ENCODE measurements at regions not wholly inside any gene's neighbourhood (a gene's known extent, or its start where the extent isn't known, plus 50 kb on each side); places are given as distances from the start of the nearest gene placed in this dataset.

DNA sequence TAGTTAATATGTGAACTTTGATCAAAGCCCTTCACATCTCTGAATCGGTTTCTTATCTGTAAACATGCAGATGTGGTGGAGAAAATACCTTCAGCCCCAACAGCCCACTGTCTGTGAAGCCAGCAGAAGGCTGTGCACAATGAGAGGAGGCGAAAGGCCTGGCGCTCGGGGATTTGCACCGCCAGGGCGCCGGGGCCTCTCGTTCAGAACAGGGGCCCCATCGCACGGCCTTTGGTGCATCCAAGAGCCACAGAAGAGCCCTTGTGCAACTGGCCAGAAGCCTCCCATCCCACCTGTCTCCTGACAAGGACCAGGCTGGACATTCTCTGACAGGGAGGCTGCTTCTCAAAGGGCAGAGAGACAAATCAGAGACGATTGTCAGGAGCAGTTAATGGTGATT is 407.2 kb upstream of the MYT1L start:
- Histone ChIP-seq H3K4me2 (no peak overlapping the region), H3K4me1 (ENCODE audit: control insufficient read depth in 1 of 2, insufficient read depth in 2 of 2, low read depth in 1 of 2, low read length in 1 of 2) (peaks cover 0 to 32% of the 10 kb centered on the region in 2 experiments; a peak in 2 of 4 replicates), H4K20me1 (ENCODE audit: insufficient read depth) (no peaks in the 10 kb centered on the region), H3K4me3 (ENCODE audit: low read depth in 2 of 2, low read length in 1 of 2) (no peak overlapping the region), H3F3A (replicated peaks; ENCODE audit: insufficient read depth) (no peaks in the 10 kb centered on the region), H3K9ac (no peak overlapping the region), H3K27me3 (ENCODE audit: insufficient read depth) (no peaks in the 10 kb centered on the region), H3K9me3 (peaks cover 3% of the 10 kb centered on the region; the same call in 1 of the 2 replicates), H3K9me2 (no peaks in the 10 kb centered on the region), H2AFZ (ENCODE audit: low read depth) (no peak overlapping the region), H3K79me2 (ENCODE audit: insufficient read depth) (no peaks in the 10 kb centered on the region), H3K27ac (ENCODE audit: low read depth in 2 of 2, low read length in 1 of 2) (no peak overlapping the region), H3K36me3 (replicated peaks in 1 of 2; ENCODE audit: control insufficient read depth in 1 of 2, insufficient read depth in 2 of 2, low read length in 1 of 2) (no peaks in the 10 kb centered on the region)
- no peak for TF ChIP-seq FOSL2 (IDR thresholded peaks at IDR 0.05; ENCODE audit: borderline replicate concordance, low read depth)
- TF ChIP-seq, protein P1, sequence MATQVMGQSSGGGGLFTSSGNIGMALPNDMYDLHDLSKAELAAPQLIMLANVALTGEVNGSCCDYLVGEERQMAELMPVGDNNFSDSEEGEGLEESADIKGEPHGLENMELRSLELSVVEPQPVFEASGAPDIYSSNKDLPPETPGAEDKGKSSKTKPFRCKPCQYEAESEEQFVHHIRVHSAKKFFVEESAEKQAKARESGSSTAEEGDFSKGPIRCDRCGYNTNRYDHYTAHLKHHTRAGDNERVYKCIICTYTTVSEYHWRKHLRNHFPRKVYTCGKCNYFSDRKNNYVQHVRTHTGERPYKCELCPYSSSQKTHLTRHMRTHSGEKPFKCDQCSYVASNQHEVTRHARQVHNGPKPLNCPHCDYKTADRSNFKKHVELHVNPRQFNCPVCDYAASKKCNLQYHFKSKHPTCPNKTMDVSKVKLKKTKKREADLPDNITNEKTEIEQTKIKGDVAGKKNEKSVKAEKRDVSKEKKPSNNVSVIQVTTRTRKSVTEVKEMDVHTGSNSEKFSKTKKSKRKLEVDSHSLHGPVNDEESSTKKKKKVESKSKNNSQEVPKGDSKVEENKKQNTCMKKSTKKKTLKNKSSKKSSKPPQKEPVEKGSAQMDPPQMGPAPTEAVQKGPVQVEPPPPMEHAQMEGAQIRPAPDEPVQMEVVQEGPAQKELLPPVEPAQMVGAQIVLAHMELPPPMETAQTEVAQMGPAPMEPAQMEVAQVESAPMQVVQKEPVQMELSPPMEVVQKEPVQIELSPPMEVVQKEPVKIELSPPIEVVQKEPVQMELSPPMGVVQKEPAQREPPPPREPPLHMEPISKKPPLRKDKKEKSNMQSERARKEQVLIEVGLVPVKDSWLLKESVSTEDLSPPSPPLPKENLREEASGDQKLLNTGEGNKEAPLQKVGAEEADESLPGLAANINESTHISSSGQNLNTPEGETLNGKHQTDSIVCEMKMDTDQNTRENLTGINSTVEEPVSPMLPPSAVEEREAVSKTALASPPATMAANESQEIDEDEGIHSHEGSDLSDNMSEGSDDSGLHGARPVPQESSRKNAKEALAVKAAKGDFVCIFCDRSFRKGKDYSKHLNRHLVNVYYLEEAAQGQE (IDR thresholded peaks at IDR 0.05; ENCODE audit: low read depth, low read length) = no peak
- TF ChIP-seq POLR2AphosphoS5 (IDR thresholded peaks at IDR 0.05; ENCODE audit: low read depth, low read length) = no peak
- TF ChIP-seq NRF1 (IDR thresholded peaks at IDR 0.05; ENCODE audit: low read depth, low read length) = no peak
- TF ChIP-seq, protein P2, sequence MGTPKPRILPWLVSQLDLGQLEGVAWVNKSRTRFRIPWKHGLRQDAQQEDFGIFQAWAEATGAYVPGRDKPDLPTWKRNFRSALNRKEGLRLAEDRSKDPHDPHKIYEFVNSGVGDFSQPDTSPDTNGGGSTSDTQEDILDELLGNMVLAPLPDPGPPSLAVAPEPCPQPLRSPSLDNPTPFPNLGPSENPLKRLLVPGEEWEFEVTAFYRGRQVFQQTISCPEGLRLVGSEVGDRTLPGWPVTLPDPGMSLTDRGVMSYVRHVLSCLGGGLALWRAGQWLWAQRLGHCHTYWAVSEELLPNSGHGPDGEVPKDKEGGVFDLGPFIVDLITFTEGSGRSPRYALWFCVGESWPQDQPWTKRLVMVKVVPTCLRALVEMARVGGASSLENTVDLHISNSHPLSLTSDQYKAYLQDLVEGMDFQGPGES (IDR thresholded peaks at IDR 0.05; ENCODE audit: low read depth, low read length) = no peak
- TF ChIP-seq YY1 (IDR thresholded peaks at IDR 0.05; ENCODE audit: low read depth) = no peak
- no peak for TF ChIP-seq GATA2 (CRISPR knock-in tag; IDR thresholded peaks at IDR 0.05)
- TF ChIP-seq TCF12 (IDR thresholded peaks at IDR 0.05) = no peak
- no peak for TF ChIP-seq CHD2 (IDR thresholded peaks at IDR 0.05; ENCODE audit: low read length, partially characterized antibody)
- no peak for TF ChIP-seq FOXJ3 (CRISPR knock-in tag; IDR thresholded peaks at IDR 0.05)
- TF ChIP-seq, protein P3, sequence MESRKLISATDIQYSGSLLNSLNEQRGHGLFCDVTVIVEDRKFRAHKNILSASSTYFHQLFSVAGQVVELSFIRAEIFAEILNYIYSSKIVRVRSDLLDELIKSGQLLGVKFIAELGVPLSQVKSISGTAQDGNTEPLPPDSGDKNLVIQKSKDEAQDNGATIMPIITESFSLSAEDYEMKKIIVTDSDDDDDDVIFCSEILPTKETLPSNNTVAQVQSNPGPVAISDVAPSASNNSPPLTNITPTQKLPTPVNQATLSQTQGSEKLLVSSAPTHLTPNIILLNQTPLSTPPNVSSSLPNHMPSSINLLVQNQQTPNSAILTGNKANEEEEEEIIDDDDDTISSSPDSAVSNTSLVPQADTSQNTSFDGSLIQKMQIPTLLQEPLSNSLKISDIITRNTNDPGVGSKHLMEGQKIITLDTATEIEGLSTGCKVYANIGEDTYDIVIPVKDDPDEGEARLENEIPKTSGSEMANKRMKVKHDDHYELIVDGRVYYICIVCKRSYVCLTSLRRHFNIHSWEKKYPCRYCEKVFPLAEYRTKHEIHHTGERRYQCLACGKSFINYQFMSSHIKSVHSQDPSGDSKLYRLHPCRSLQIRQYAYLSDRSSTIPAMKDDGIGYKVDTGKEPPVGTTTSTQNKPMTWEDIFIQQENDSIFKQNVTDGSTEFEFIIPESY (IDR thresholded peaks at IDR 0.05; ENCODE audit: borderline replicate concordance, low read depth) = no peak
- TF ChIP-seq, protein P4, sequence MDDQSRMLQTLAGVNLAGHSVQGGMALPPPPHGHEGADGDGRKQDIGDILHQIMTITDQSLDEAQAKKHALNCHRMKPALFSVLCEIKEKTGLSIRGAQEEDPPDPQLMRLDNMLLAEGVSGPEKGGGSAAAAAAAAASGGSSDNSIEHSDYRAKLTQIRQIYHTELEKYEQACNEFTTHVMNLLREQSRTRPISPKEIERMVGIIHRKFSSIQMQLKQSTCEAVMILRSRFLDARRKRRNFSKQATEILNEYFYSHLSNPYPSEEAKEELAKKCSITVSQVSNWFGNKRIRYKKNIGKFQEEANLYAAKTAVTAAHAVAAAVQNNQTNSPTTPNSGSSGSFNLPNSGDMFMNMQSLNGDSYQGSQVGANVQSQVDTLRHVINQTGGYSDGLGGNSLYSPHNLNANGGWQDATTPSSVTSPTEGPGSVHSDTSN (IDR thresholded peaks at IDR 0.05) = no peak
- no peak for TF ChIP-seq SMC3 (IDR thresholded peaks at IDR 0.05; ENCODE audit: low read depth, low read length)
- TF ChIP-seq RXRA (IDR thresholded peaks at IDR 0.05; ENCODE audit: borderline replicate concordance, low read depth) = no peak
- TF ChIP-seq RFX5 (IDR thresholded peaks at IDR 0.05; ENCODE audit: low read length) = no peak
- WGBS (ENCODE audit: low lambda C conversion rate) = 49% methylated on average over 5 of the region's 11 CpGs
- DNase-seq = no peak
- ChIA-PET CTCF (interaction anchor here (1.4 kb wide), 1 partner anchor 16 kb away, joined by 3 read pairs; no protein-coding TSS in a partner anchor), POLR2A (no interaction called here)
